ENCODE measurements at regions not wholly inside any gene's neighbourhood (a gene's known extent, or its start where the extent isn't known, plus 50 kb on each side); places are given as distances from the start of the nearest gene placed in this dataset.
A peak's percentile ranks its signal among the peaks of the same experiment; 100 is the strongest.

DNA sequence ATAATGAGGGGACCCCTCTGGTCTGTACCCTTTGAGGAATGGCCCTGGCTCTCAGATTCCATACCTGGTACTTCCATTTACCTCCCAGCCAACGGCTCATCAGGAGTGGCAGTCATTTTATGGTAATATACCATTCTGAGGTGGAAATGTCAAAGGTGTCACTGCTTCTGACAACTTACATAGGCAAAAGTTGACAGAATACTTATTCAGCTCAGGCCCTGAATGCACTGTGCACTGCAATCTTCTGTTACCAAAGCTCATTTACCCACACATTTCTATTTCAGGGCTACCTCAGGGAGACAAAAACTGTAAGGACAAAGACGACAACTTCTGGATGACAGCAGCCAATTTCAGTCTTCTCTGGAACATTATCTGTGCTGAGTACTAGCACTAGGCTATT is 212.2 kb upstream of the TMEM260 start:
- Histone ChIP-seq H3K4me3 (no peak overlapping the region), H3K36me3 (no peaks in the 10 kb centered on the region), H3K27ac (no peak overlapping the region), H3K9me3 (peaks cover 0 to 21% of the 10 kb centered on the region in 2 donors), H3K27me3 (no peaks in the 10 kb centered on the region), H3K4me1 (no peaks in the 10 kb centered on the region)
- ATAC-seq (no peak), DNase-seq (no peak)
- intact Hi-C loops (cut with DNase I), result no loop called here
- TF ChIP-seq, protein P1, sequence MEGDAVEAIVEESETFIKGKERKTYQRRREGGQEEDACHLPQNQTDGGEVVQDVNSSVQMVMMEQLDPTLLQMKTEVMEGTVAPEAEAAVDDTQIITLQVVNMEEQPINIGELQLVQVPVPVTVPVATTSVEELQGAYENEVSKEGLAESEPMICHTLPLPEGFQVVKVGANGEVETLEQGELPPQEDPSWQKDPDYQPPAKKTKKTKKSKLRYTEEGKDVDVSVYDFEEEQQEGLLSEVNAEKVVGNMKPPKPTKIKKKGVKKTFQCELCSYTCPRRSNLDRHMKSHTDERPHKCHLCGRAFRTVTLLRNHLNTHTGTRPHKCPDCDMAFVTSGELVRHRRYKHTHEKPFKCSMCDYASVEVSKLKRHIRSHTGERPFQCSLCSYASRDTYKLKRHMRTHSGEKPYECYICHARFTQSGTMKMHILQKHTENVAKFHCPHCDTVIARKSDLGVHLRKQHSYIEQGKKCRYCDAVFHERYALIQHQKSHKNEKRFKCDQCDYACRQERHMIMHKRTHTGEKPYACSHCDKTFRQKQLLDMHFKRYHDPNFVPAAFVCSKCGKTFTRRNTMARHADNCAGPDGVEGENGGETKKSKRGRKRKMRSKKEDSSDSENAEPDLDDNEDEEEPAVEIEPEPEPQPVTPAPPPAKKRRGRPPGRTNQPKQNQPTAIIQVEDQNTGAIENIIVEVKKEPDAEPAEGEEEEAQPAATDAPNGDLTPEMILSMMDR (IDR thresholded peaks at IDR 0.05), result no peak

DNA sequence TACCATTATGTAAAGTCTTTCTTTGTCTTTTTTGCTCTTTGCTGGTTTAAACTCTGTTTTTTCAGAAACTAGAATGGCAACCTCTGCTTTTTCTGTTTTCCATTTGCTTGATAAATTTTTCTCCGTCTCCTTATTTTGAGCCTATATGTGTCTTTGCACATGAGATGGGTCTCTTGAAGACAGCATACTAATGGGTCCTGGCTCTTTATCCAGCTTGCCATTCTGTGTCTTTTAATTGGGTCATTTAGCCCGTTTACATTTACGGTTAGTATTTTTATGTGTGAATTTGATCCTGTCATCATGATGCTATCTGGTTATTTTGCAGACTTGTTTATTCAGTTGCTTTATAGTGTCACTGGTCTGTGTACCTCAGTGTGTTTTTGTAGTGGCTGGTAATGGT is 207.9 kb upstream of the TMEM260 start:
- no peaks in the 10 kb centered on the region for H3K4me1 ChIP-seq
- TF ChIP-seq, protein P1 (IDR thresholded peaks at IDR 0.05), result no peak
- no peak for DNase-seq
- no peaks in the 10 kb centered on the region for H3K36me3 ChIP-seq
- H3K27ac ChIP-seq, result no peak overlapping the region
- peaks cover 0 to 21% of the 10 kb centered on the region in 2 donors for H3K9me3 ChIP-seq
- no peak overlapping the region for H3K4me3 ChIP-seq
- no peak for ATAC-seq
- intact Hi-C loops (cut with DNase I), result no loop called here
- no peaks in the 10 kb centered on the region for H3K27me3 ChIP-seq

DNA sequence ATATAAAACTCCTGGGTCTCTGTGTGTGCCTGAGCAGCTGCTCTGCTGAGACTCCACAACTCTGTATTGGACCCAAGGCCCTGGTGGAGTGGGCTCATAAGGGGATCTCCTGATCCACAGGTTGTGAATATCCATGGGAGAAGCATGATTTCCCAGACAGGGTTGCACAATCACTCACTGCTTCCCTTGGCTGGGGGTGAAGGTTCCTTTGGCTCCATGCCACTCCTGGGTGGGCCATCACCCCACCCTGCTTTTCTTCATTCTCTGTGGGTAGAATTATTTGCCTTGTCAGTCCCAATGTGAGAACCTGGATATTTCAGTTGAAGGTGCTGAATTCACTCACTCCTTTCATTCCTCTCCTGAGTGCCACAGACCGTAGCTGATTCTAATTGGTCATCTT is 205.2 kb upstream of the TMEM260 start:
- H3K27ac ChIP-seq, result no peak overlapping the region
- peaks cover 0 to 19% of the 10 kb centered on the region in 2 donors for H3K9me3 ChIP-seq
- TF ChIP-seq, protein P1 (IDR thresholded peaks at IDR 0.05), result no peak
- peaks cover 6 to 7% of the 10 kb centered on the region in 2 donors for H3K4me1 ChIP-seq
- ATAC-seq, result no peak
- no peaks in the 10 kb centered on the region for H3K27me3 ChIP-seq
- no peak overlapping the region for H3K4me3 ChIP-seq
- no peaks in the 10 kb centered on the region for H3K36me3 ChIP-seq
- intact Hi-C loops (cut with DNase I), result no loop called here
- no peak for DNase-seq

DNA sequence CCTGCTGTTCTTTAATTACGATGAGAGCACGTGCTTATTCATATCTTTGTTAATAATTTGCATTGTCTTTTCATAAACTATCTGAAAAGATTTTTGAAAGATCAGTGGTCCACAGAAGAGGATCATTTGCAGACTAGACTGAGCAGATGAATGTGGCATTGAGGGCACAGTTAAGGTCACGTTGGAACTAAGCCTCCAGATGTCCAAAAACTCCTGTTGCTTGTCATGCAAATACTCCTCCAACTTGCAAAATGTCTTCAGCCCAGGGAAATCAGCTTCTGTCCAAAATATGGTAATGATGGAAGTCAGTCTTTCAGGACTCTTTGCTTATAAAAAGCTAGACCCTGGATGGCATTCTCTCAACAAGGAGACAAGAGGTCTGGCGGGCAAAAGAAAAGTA is 201.6 kb upstream of the TMEM260 start:
- ATAC-seq (no peak), DNase-seq (no peak)
- Histone ChIP-seq H3K36me3 (no peaks in the 10 kb centered on the region), H3K9me3 (peaks cover 0 to 1% of the 10 kb centered on the region in 2 donors), H3K27me3 (no peaks in the 10 kb centered on the region), H3K4me3 (no peak overlapping the region), H3K4me1 (peaks cover 6 to 8% of the 10 kb centered on the region in 2 donors), H3K27ac (peak overlapping the region; percentile 61 to 68)
- intact Hi-C loops (cut with DNase I), result no loop called here
- TF ChIP-seq, protein P1 (IDR thresholded peaks at IDR 0.05), result no peak

DNA sequence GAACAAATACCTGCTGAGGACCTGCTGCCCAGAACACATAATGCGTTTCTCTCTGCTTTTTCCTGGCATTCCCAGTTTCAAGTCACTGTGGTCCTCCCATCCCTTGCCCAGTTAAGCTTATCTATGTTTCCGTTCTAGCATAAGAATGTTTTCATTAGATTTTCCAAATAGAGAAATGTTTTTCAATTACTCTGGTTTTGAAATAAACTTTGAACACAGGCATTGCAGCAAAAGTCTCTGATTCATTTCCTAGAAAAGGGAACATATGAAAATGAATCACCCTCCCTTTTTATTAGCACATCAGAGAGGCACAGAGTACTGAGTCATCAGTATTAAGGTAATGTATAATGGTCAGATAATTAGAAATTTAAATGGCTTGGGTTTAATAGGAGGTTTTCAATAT is 201.1 kb upstream of the TMEM260 start:
- Histone ChIP-seq H3K4me3 (no peak overlapping the region), H3K27me3 (no peaks in the 10 kb centered on the region), H3K4me1 (peaks cover 6 to 8% of the 10 kb centered on the region in 2 donors), H3K36me3 (no peaks in the 10 kb centered on the region), H3K9me3 (peaks cover 0 to 4% of the 10 kb centered on the region in 2 donors), H3K27ac (peak overlapping the region; percentile 61 to 68)
- TF ChIP-seq, protein P1 (IDR thresholded peaks at IDR 0.05), result no peak
- DNase-seq (no peak), ATAC-seq (peak; percentile 82)
- intact Hi-C loops (cut with DNase I), result no loop called here
